Activated CD4-positive, alpha-beta T cell treated with anti-CD3 and anti-CD28 coated beads for 48 hours (primary cell): ENCODE measurements at regions not wholly inside any gene's neighbourhood (a gene's known extent, or its start where the extent isn't known, plus 50 kb on each side); places are given as distances from the start of the nearest gene placed in this dataset.

Experiments
- DNase-seq: peaks from one replicate; pipeline ENCODE4 v3.0.0-alpha.2; 2020

GRCh38 chr2:128773641-128774319 is 455.1 kb upstream of the HS6ST1 start:
- no peak for DNase-seq

GRCh38 chr2:128774320-128775216 is 455.9 kb upstream of the HS6ST1 start:
- DNase-seq: no peak

GRCh38 chr2:128775217-128775913 is 456.7 kb upstream of the HS6ST1 start:
- DNase-seq: no peak

GRCh38 chr2:128775914-128776285 is 457.2 kb upstream of the HS6ST1 start:
- DNase-seq: no peak

- DNase-seq: no peak
Measured at GRCh38 chr2:128776461-128777195, 458.0 kb upstream of the HS6ST1 start.

- DNase-seq: no peak
Measured at GRCh38 chr2:128777196-128778035, 458.7 kb upstream of the HS6ST1 start.

- DNase-seq: no peak
Measured at GRCh38 chr2:128778843-128779242, 460.2 kb upstream of the HS6ST1 start.

- no peak for DNase-seq
Measured at GRCh38 chr2:128779301-128780095, 460.8 kb upstream of the HS6ST1 start.

GRCh38 chr2:128780434-128781080 is 461.9 kb upstream of the HS6ST1 start:
- DNase-seq: no peak

- no peak for DNase-seq
Measured at GRCh38 chr2:128781166-128781565, 462.5 kb upstream of the HS6ST1 start.

GRCh38 chr2:128781585-128782385 is 463.1 kb upstream of the HS6ST1 start:
- DNase-seq: no peak

GRCh38 chr2:128782411-128783192 is 463.9 kb upstream of the HS6ST1 start:
- DNase-seq: no peak

- no peak for DNase-seq
Measured at GRCh38 chr2:128783193-128783671, 464.6 kb upstream of the HS6ST1 start.

- DNase-seq: no peak
Measured at GRCh38 chr2:128783896-128784295, 465.2 kb upstream of the HS6ST1 start.

GRCh38 chr2:128784626-128785306 is 466.1 kb upstream of the HS6ST1 start:
- DNase-seq: no peak

GRCh38 chr2:128786316-128786715 is 467.6 kb upstream of the HS6ST1 start:
- DNase-seq: no peak

GRCh38 chr2:128786741-128787478 is 468.2 kb upstream of the HS6ST1 start:
- DNase-seq: no peak
